NCI-H1436 treated with DMSO at 0.1 percent for 48 hours (cell line): ENCODE measurements at regions not wholly inside any gene's neighbourhood (a gene's known extent, or its start where the extent isn't known, plus 50 kb on each side); places are given as distances from the start of the nearest gene placed in this dataset.

Experiments
- DNase-seq: peaks from one replicate; lab custom pipeline; 2025; lab: John Stamatoyannopoulos, UW

DNA sequence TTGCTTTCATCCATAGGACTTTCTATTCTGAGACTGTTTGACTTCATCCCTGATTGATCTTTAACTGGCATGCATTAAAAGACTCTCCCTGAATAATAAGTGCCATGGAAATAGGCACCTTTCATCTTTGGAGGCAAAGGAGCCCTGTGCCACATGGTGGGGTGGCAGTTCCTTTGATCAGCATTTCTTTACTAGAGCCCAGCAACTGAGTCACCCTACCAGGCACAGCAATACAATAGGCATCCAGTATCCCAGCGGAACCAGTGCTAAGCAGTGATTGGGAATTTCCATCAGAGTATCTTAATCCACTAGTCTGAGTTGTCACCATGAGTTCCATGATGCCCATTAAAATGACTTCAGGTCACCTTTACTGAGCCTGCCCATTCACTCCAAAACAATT lies 476.1 kb upstream of the MPDZ start:
- no peak for DNase-seq

DNA sequence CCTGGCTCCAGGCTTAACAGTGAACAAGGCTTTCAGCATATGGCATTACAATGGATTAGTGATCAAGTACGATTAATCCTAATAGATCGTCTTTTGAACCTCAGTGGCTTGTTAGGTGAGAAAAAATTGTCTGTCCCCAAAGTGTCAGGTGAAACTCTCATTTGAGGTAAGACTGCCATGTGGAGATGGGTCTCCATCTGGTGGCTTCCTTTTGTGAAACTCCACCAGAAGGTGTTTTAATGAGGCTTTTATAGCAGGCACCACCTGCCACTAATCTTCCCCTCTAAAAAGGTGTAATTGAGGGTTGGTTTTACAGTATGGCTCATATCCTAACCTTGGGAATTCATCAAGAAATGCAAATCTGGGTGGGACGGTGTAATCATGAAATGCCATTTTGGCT lies 471.1 kb upstream of the MPDZ start:
- DNase-seq, result peak; percentile 16

DNA sequence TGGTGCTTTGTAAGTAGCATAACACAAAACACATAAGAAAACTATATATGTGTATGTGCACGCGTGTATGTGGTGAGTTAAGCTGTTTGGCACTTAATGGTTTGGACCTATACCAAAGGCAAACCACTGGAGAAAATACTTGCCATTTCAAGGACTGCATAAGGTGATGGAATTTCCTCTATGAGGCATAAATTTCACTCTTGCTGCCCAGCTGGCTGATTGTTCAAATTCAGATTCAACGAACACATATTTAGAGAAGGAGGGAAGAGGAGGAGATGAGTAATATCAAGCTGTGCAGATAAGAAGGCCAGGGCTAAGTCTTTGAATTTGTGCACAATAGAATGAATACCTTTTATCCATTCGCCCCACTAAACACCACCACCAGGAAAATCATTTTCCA lies 470.6 kb upstream of the MPDZ start:
- DNase-seq, result no peak

DNA sequence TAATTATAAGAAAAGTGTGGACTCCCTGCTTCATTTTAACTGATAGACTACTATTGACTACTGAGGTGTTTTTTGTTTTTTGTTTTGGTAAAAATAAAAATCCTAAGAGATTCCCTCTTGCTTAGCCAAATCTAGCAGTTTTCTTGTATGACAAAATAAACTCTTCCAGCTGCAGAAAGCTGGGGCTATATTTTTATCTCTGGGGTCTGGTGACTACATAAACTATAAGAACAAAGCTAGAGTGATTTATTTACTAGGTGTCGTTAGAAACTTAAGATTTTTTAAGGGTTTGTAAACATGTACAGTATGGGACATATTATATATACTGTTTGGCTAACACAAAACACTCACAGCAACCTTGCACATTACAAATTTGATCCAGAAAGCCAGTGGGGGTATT lies 467.4 kb upstream of the MPDZ start:
- DNase-seq, result no peak

DNA sequence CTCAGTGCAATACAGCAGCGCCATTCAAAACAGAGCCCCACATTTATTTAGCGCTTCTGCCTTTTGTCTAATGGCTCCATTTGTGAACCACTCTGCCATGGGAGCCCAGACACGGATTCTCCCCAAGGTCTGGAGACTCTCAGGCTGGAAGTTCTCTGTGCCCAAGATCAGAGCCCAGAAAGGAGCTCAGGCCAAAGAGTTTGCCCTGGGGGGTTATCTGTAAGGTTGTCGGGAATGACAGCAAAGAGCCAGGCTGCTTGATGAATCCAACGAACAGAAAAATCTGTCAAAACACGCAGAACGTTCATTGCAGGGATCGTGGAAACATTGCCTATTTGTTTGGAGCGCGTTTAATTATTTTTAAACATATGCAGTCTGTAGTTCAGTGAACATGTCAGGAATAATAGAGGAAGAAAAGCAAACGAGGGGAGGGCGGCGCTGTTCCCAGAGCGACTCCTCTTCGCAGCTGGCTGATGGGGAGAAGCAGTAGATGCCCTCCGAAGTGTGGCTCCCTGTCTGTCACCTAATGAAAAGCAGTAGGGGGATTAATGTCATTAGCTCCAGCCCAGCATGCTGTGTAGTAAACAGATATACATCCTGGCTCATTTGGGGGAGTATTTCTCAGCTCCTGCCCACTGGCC lies 464.9 kb upstream of the MPDZ start:
- no peak for DNase-seq

DNA sequence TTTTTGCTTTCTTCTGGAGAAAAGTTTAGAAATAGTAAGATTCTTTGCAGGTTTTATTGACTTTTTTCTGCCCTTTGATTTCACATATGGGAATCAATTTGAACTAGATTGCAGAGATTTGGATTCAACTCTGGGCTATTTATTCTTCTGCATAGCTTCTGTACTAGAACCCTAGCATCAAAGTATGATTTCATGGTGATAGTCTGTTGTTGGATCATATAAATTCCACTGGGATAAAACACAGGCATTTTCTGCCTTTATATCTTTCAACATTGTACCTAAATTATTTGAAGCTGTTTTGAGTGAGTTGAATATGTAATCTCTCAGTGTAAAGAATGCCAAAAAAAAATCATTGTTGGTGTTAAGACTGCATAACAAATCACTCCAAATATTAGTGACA lies 458.4 kb upstream of the MPDZ start:
- DNase-seq, result no peak

DNA sequence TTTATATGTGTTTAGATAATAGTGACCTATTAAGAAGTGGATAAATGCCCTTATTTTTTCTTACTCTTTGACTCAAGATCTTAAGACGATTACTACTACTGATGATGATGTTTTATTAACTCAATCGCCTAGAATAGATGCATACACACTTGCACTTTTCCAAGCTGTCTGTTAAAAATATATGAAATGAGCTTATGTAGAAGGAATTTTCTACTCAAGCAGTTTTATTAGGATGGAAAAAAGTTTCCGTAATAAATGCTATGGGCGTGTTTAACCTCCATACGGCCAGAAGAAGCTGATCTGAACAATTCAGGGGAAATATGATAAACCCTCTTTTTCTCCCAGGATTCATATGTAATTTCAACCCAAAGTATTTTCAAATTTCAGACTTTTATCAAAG lies 455.7 kb upstream of the MPDZ start:
- no peak for DNase-seq

DNA sequence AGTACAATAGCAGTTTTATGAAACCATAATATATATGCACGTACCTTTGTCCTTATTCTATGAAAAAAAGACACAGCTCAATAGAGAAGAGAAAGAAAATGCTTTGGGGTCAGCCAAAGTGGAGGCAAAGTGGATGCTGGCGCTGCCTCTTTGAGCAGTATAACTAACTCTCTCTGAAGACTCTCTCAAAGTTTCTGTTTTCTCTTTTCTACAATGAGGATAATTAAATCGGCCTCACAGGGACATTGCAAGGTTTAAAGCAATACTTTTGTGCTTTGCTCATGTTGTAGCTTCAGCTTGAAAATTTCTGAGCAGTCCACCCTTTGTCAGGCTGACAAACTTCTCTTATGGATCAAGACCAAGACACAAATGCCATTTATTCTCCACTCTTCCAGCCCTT lies 455.1 kb upstream of the MPDZ start:
- no peak for DNase-seq

DNA sequence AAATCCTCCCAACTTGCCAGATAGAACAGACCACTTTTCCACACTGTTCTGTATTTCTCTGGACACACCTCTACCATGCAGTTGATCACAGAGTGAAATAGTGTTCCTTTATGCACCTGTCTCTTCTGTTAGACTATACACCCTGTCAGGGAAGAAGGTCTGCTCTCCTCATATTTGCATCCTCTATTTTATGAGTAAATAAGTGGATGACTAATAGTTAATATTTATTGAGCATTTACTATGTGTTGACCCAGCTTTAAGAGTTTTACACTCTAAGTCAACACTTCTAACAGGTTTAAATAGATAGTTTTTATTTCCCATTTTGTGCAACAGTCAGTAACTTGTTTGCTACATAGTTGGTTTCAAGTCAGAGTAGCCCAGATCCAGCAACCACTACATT lies 452.8 kb upstream of the MPDZ start:
- no peak for DNase-seq

DNA sequence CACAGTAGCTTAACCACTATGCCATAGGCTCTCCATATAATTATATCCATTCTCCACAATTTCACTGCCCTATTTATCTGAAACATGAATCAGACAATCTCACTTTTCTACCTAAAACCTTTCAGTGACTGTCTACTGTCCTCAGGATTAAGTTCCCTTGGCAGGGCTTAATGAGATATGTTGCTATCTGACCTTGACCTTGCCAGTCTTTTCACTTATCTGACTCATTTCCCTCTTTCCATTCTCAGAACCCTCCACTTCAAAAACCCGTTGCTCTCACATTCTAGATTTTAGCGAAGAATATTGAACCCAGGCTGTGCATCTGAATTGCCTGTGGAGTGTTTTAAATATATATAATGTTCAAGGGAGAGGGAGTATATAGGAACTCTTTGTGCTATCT lies 452.1 kb upstream of the MPDZ start:
- DNase-seq, result no peak

DNA sequence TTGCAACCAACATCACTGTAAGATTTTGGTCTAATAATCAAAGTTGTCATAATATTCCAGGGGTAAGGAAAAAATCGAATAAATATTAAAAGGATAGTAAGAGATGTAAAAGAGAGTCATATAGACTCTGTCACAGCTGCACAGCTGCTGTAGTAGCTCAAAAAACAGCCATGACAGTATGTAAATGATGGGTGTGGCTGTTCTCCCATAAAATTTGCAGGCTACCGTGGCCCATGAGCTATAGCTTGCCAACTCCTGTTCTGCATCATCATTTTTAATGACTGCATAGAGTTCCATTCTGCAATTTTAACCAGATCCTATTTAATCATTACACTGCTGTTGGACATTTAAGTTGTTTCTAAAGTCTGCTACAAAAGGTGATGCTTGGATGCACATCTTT lies 450.5 kb upstream of the MPDZ start:
- DNase-seq, result no peak

DNA sequence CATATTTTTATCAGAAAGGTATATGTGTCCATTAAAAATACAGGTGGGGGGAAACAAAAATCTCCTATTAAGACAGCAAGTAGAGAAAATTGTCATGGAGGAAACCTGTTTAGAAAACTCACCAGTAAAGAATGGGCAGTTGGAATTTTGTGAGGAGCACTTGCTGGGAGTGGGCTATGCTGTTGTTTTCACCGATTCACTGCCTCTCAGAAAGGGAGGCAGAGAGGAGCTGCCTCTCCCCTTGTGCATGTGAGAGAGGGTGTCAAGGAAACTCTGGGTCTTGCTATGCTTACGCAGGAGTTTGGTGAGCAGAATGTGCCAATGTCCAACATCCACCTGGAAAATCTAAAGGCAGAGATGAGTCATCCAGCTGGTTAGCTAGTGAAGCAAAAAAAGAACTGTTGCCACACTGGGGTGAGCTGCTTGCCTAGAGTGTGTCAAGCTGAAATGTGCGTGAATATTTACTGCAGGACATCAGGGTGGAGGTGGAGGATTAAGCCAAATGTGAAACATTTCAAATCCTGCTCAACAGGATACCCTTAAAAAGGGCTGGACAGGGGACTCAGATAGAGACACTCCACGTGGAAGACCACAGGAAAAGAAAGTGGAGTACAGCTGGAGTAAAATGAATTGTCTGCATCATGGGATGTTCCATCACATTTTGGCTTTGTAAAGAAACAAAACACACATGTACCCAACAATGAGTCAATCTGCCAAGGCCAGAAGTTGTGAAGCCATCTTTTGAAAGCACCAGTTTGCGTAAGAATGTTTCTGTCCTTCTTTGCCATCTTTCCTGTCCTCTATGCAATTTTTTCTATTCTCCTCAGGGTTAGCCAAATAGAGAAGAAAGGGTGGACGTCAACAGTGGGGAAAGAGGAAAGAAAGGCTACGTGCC lies 449.7 kb upstream of the MPDZ start:
- no peak for DNase-seq

DNA sequence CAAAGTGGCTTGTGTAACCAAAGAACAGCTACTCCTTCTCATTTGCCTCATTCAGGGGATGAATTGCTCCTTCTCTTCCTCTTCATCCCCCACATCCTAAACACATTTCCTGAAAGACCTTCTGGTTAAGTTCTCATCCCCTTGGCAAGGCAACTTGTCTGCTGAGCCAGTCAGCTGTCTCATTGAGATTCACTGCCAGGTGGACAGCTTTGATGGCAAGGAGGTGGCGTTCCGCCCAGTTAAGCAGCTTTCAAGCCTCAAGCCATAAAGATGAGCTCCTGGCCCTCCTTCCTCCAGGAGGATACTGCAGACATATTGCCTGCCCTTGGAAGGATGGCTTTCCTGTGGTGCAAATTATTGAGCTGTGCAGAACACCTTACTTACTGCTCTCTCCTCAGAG lies 448.6 kb upstream of the MPDZ start:
- no peak for DNase-seq

DNA sequence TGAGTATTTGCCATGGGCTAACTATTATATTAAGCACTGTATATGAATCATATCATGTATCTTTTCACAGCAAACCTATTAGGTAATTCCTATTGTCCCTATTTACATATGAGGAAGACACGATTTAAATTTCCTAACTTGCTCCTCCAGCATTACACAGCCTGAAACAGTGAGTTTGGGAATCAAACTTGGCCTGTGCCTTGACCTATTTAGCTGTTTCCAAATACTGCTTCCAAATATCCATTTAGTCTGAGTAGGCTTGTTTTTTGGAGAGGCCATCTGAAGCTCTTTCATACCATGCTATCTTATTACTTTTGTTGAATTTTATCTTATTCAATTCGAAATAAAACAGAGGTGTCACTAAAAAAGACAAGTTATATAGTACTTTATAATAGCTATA lies 447.3 kb upstream of the MPDZ start:
- DNase-seq, result no peak

DNA sequence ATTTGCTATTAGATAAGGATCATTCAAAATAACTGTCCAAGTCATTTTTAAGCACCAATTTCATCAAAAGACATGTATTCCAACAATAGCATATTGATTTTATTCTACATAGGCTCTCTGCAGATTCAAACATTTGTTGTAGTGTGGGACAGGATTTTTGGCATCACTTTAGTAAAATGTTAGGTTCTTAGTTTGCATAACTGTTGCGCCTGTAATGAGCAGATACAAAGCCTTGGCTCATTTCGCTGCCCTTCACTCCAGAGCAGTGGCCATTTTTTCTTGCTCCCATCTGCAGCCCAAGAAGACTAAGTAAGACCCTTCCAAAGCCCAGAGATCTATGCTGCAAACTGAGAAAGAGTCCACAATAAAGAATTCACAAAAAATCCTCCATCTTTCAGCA lies 446.0 kb upstream of the MPDZ start:
- no peak for DNase-seq

DNA sequence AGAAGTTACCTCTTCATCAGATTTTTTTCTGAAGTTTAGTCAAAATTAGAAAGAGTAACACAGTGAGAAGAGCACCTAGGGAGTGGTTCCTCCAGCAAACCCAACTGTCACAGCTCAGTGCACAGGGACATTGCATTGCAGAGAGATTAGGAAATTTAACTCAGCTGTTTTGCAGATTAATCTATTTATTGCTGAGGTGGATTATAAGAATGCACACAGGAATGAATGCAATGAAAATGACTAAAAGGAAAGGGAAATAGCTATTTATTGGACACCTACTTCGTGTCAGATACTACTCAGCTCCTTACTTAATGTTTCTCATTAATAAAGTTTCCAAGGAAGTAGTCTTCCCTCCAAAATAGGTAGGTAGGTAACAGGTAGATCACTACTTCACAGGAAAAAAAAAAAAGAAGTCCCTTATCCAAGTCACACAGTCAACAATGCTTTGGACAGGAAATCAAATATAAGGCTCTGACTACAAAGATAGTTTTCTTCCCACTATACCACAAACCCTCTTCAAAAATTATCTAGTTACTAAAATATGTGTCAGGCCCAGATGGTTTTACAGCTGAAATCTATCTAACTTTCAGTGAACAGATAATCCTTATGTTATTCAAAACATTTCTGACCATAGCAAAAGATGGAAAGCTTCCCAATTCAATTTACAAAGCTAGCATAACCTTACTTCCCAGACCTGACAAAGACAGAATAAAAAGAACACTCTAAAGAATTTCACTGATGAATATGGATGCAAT lies 442.2 kb upstream of the MPDZ start:
- DNase-seq, result no peak

DNA sequence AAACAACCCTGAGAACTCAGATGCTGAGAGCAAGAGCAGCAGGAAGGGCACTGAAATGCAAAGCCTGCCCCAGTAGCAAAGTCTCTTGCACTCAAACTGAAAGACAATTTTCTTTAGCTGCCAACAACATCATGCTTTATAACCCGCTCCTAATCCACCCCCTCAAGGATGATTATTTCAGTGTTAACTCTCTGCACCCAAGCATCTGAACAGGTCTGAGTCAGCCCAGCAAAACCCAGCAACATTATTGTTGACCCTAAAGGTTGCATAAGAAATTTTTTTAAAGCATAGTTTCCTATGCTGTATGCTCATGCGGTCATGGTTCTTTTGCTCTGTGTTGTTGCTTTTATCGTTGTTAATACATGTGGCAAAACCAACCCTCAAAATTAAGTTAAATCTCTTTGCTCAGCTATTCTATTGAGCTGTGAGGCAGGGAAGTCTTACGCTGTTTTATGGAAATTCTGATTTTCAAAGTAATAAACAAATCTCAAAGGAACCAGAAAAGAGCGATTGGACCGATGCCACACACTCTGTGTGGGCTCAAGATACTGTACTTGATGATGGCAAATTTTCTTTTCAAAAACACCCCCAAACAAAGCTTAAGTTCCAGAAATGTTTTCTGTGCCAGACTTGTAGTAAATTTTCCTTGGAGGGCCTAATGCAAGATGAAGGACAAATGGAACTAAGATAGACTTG lies 440.6 kb upstream of the MPDZ start:
- DNase-seq, result no peak

DNA sequence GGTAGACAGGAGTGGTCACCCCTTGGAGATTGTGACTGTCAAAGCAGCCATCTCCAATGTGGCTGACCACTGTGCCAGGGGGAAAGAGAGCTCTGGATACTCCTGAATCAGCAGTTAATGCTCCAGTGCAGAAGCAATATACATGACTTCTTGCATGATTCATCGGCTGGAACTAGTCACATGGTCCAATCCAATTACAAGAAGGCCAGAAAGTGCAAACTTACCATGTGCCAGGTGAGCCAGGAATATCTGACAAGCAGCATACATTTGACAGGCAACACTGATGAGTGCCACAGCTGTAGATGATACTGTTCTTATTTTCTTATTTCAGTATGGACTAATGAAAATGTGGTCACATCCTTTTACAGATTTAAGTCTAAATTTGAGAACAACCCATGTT lies 440.0 kb upstream of the MPDZ start:
- DNase-seq, result no peak

DNA sequence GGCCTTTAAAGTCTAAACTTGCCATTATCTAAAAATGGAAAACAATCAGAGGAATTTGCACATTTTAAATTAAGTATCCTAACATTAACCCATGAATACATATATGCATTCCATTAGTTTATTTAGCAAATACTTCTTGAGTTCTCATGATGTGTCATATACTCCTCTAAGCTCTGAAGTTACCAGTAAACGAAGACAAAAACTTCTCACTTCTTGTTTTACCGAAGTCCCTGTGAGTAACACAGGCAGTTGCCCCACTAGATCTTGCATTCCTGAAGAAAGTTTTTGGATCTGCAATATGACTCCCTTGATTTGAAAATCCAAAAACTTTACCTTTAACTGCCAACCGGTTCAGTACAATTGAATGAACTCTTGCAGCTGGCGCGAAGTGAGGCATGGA lies 439.0 kb upstream of the MPDZ start:
- DNase-seq, result no peak

DNA sequence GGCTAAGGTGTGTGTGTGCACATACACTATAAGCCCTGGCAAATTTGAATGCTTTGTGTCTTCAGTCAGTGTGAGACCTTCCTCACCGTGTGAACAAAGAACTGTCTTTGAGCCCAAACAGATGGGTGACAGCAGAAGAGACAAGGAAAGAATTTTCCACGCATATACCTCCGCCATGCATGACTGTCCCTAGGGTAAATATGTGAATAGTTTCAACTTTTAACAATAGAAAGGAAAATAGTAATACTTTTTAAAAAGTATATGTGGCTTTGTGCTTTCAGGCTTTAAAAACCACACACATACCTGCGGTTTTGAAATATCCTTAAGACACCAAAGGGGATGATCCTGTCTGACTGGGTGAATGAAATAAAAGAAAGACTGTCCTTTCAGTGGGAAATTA lies 438.6 kb upstream of the MPDZ start:
- no peak for DNase-seq

DNA sequence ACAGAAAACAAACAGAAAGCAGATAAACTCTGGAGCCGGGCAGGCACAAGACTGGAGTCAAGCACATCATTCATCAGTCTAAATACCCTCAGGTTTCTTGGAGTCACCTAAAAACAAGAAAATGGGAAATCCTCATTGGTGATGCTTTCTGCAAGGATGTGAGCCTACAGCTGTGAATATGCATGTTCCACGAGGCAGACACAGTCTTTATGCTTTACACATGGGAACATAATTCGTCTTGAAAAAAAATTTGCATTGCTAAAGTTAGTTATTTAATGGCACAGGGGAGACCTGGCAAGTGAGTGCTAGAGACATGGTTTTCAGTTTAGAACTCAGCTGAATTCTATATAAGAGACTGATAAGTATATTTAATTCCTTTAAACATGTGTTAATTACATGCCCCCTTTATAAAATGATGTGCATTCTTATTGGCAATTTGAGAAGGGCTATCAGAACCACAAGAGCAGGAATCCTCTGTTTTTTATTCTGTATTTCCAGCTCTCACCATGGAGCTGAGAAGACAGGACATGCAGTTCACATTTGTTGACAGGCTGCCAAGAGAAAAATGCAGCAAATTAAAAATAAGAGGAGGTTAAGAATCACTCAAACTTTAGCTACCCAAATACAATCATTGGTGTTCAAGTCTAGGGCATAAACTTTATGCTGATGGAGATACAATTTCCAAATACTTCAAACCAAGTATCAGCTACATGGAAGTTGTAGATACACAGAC lies 438.0 kb upstream of the MPDZ start:
- no peak for DNase-seq
